ENCODE measurements at regions not wholly inside any gene's neighbourhood (a gene's known extent, or its start where the extent isn't known, plus 50 kb on each side); places are given as distances from the start of the nearest gene placed in this dataset.
"Not testable (repeated sequence)": the region's sequence is repeated elsewhere in the genome, so short reads cannot be mapped to it uniquely, and the experiment has no call there.

GRCh38 chr2:166831930-166832329 is 56.4 kb upstream of the XIRP2 start:
- DNase-seq, result no peak

GRCh38 chr2:166825914-166826313 is 62.4 kb upstream of the XIRP2 start:
- no peak for DNase-seq

GRCh38 chr2:166814335-166814734 is 73.9 kb upstream of the XIRP2 start:
- DNase-seq, result no peak

GRCh38 chr2:166812166-166812891 is 76.0 kb upstream of the XIRP2 start:
- no peak for DNase-seq

GRCh38 chr2:166805753-166806152 is 82.5 kb upstream of the XIRP2 start:
- DNase-seq, result no peak

GRCh38 chr2:166803373-166804000 is 84.8 kb upstream of the XIRP2 start:
- DNase-seq, result no peak

GRCh38 chr2:166802475-166802874 is 85.8 kb upstream of the XIRP2 start:
- no peak for DNase-seq

- no peak for DNase-seq
Observed at GRCh38 chr2:166792808-166793207, 95.5 kb upstream of the XIRP2 start.

- DNase-seq, result no peak
Observed at GRCh38 chr2:166786707-166787106, 101.6 kb upstream of the XIRP2 start.

- DNase-seq, result peak; percentile 84
Observed at GRCh38 chr2:166784296-166784946, 103.9 kb upstream of the XIRP2 start.

- no peak for DNase-seq
Observed at GRCh38 chr2:166775176-166775575, 113.1 kb upstream of the XIRP2 start.

GRCh38 chr2:166773308-166773949 is 114.9 kb upstream of the XIRP2 start:
- DNase-seq, result no peak

- DNase-seq, result no peak
Observed at GRCh38 chr2:166768393-166769123, 119.7 kb upstream of the XIRP2 start.

GRCh38 chr2:166766769-166767322 is 121.4 kb upstream of the XIRP2 start:
- DNase-seq, result not testable (repeated sequence)

- DNase-seq, result no peak
Observed at GRCh38 chr2:166766220-166766619, 122.1 kb upstream of the XIRP2 start.

- no peak for DNase-seq
Observed at GRCh38 chr2:166765141-166765540, 123.1 kb upstream of the XIRP2 start.

GRCh38 chr2:166764702-166765101 is 123.6 kb upstream of the XIRP2 start:
- DNase-seq, result no peak

GRCh38 chr2:166764216-166764615 is 124.1 kb upstream of the XIRP2 start:
- DNase-seq, result no peak

- no peak for DNase-seq
Observed at GRCh38 chr2:166762746-166763145, 125.5 kb upstream of the XIRP2 start.

- DNase-seq, result no peak
Observed at GRCh38 chr2:166758956-166759355, 129.3 kb upstream of the XIRP2 start.

- DNase-seq, result no peak
Observed at GRCh38 chr2:166750624-166751023, 137.7 kb upstream of the XIRP2 start.

GRCh38 chr2:166744117-166744516 is 144.2 kb upstream of the XIRP2 start:
- DNase-seq, result not testable (repeated sequence)

GRCh38 chr2:166743482-166743881 is 144.8 kb upstream of the XIRP2 start:
- DNase-seq, result not testable (repeated sequence)

Measured in NCI-H748 treated with DMSO at 0.1 percent for 48 hours (cell line).